GM18502 (cell line): ENCODE measurements at regions not wholly inside any gene's neighbourhood (a gene's known extent, or its start where the extent isn't known, plus 50 kb on each side); places are given as distances from the start of the nearest gene placed in this dataset.

Source experiments
- ATAC-seq: cut with Tn5 transposase; IDR thresholded peaks from one replicate; pipeline ENCODE4 v1.9.1; 2021; ENCODE audit warnings: mild to moderate bottlenecking; ENCODE audit not compliant: unreplicated experiment, poor library complexity

DNA sequence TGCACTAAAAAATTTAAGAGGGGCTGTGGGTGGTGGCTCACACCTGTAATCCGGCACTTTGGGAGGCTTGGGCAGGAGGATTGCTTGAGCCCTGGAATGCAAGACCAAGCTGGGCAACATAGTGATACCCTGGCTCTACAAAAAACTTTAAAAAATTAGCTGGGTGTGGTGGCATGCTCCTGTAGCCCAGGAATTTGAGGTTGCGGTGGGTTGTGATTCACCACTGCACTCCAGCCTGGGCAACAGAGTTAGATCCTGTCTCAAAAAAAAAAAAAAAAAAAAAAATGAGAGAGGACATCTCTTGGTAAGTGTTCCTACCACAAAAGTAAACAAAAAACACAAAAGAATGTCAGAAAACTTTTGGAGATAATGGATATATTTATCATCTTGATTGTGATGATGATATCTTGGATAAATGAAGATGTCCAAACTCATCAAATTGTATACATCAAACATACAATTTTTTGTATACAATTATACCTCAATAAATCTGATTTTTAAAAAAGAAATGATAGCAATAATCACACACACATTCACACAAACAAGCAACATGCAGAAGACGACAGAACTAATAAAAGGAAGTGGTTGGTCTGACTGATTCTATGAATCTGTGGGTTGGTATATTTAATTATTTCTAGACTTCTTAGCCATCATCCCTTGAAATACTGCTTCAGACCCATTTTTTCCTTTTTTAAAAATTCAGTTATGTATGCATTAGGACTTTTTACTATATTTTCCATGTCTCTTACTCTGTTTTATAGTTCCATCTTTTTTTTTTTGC is 465.9 kb downstream of the PLA2G4A start:
- ATAC-seq: no peak

DNA sequence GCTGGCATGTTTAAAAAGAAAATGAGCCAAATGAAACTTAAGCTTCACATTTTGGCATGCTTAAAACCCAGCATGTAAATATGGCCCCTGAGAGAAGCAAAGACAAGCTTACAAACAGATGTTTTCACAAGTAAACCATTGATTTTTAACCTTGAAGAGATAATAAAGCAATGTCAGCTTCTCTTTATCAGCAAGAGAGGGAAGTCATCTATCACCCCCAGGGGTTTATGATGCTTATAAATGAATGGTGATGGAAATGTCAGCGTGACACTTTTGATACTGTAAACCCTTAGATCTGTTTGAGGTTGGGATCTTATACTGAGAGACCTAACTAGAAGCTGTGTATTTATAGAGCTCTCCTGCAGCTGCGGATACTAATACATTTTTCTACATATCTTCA is 471.3 kb downstream of the PLA2G4A start:
- ATAC-seq: no peak

DNA sequence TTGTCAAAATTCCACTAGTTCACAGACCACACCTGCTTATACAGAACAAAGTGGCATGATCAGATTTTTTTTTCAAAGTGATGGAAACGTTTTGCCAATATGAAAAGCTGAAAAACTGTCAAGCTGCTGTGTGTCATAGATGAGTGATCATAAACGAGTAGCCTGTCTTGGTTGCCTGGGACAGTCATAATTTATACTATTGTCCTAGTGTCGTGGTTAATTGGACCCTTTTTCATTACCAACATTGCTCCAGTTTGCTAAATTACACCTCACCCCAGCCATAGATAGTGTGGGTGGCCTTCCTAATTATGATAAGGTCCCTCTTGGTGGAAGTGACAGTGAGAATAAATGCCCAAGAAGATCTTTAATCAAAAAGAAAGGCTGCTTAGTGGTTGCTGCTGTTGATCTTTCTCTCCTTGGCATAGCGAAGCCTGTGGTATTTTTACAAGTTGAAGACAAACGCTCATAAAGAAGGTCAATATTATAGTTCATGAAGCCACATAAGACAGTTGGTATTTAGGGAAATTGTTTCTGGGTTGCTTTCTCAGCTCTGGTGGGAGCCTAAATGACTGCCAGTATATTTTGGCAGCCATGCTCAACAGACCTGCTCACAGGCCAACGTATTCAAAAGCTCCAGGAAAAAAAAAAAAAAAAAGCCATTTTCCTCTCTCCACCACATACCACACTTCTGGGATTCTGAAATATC is 478.1 kb downstream of the PLA2G4A start:
- ATAC-seq: no peak

DNA sequence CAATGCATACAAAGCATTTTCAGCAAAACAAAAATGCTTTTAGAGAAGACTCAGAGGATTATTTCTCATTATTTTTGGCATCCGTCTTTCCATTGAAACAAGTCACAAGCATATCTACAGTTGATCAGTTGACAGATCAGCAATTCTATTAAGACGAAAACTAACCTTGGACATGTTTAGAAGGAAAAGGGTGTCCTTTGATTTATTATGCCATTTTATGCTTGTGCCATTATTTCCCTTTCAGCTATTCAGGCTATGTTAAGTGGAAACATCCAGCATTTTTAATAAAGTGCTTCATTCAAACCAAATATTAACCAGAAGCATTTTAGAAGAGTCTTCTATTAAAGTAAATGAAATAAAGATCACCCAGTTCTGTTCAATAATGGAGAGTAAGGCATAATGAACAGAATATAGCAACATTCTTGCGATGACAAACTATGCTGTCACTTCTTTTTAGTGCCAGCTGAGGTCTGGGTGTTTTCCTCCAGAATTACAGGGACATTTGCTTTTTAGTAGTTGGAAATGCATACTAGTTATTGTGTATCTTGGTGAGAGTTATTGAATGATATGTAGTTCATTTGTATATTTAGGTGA is 481.4 kb downstream of the PLA2G4A start:
- no peak for ATAC-seq

DNA sequence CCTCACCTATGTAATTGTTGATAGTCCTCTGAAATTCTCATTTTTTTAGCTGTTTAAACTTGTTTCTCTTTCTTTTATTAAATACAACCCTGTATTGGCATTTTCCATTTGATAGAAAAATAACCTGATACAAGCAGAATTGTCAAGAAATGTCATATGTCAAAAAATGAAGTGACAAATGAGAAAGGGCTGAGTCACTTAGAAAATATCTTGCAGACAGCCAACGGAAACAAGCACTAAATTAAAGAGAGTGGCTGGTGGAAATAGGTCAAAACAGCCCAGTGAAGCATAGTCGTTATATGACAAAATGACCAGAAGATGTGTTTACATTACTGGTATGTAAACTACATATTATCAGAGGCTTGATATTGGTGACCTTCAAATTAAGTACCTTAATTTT is 484.4 kb downstream of the PLA2G4A start:
- no peak for ATAC-seq

DNA sequence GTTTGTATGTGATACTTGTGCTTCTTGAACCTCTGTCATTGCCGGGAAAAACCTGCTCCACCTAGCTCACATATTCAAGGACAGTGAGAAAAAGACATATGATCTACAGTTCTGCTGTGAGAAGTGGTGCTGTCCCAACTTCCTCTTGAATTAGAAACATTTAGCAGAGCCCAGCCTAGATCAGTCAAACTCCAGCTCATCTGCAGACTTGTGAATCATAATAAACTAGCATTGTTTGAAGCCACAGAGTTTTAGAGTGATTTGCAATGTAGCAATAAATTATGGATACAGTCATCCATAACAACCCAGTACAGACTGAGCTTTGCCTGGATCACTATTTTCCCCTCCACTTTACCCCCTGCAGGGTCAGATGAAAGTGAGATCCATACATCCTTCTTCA is 497.8 kb downstream of the PLA2G4A start:
- no peak for ATAC-seq

DNA sequence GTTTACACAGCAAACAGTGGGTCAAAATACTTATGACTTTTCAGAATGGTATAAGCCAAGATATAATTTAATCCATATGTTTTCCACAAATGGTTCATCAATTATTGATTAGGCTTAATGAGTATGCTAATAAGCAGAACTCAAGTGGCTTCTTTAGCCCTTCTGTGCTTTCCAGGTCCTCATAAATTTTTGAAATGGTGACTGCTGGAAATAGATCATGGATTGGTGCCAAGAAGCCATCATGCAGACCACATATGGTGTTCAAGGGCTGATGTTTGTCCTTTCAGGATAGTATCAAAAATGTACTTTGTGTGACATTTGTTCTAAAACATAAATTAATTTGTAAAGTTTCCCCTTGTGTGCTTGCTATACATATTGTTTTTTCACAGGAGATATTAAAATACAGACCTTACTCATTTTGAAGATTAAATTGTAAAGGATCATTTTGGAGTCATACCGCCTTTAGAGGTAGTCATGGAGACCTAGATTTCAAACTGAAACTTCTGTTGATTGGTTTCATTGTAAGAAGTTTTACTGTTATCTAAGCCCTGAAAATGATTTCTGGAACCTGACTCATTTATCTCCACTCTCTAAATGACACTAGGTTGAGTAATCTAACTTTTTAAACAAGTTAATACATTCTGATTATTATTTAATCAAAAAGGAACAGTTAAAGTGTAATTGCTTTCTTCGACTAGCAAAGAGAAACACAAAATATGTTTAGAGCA is 507.9 kb downstream of the PLA2G4A start:
- ATAC-seq: no peak

DNA sequence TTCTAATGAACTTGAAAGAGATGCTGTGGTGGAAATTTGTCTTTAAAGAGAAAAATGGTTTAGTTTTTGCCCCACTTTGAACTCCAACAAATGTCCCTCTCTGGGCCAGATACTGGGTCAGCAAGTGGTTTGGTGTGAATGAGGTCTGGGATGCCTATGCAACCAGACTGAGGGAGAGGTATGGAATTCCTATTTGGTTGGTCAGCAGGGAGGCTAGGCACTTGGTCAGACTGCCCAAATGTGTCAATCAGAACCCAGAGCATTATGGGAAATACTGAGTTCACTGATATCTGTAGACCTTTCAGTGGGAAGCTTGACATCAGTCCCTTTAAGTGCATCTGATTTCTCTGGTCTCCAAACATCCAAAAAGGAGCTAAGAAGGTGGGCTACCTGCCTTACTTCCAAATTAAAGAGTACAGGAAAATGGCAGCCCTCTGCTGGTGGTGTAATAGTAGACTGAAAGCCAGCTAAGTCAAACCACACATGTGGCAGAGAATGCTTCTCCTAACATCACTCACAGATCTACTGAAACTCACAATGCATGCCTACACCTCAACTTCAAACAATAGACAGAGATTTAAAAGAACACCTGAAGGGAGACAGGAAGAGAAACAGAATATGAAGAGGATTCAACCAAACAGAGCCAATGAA is 510.1 kb downstream of the PLA2G4A start:
- ATAC-seq: no peak

DNA sequence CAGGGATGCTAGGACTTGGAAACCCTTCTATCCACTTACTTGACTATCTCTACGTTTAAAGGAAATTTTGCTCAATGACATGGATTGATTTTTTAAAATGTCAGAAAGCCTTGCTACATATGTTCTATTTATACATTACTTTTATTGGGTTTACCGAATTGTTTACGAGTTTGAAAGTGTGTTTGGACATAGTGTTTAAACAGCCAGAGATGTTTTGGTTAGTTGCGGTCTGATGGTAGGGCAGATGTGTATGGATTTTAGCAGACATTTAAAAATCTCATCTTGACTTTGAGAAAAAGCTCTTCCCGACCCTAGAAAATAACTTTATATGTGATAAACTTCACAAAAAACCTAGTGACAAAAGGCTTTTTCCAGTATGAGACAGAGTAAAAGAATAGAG is 513.7 kb downstream of the PLA2G4A start:
- ATAC-seq: no peak

DNA sequence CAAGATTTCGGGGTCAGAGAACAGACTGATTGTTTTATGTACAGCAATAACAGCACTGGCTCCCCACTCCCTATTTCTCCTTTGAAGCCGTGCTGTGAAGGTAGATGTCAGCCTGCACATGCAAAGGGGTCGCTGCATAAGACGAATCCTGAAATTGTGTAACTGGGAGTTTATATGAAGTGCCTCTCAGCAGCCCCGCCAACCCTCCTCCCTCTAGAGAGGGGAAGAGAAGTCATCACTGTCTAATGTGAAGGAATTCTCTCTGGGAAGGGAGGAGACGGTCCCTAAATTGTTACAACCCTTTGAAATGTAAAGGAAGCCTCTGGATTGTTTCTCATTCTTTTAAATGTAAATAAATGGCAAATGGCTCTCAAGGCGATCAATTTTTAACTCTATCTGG is 545.3 kb downstream of the PLA2G4A start:
- ATAC-seq: no peak

DNA sequence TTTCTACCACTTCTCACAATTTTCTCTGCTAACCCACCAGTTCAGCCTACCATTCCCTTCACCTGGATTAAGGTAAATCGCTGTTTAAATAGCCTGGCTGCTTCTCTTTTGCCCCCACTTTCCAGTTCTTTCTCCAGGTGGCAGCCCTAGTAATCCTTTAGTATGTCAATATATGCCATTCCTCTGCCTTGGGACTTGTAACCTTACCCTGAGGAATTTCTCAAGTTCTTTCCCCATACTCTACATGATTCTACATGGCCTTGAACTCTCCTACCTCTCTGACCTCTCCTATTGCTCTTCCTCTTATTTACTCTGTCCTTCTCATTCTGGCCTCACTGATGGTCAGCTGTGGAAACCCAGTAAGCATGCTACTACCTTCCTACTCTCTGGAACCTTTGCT is 546.0 kb downstream of the PLA2G4A start:
- ATAC-seq: no peak

DNA sequence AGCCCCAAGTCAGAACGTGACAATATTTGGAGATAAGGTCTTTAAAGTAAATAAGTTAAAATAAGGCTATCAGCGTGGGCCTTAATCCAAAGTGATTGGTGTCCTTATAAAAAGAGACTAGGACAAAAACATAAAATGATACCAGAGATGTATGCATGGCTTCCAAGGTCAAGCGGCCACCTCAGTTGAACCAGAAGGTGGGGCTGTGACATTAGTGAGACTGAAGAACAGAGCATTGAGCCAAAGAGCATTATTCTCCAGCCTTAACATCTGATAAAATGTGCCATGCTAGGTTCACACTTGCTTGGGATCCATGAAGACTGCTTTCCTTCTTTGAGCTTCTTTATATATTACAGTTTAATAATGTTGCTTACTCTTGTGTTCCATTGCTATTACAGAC is 554.6 kb downstream of the PLA2G4A start:
- ATAC-seq: no peak

DNA sequence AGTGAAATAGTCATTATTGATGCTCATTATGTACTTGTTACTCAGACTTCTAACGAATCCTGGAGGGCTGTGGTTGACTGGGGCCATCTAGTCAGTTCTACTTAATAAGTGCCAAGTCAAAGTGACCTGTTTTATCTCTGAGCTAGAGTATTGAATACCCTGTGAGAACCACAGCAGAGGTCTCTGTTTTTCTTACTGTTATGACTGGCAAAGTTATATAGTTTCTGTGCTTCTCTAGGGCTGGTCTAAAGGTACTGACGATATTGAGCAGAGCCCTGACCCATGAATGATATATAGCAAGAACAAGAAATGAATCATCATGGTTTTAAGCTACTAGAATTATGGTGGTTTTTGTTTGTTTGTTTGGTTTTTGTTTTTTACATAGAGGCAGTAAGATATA is 555.8 kb downstream of the PLA2G4A start:
- ATAC-seq: peak; percentile 79

DNA sequence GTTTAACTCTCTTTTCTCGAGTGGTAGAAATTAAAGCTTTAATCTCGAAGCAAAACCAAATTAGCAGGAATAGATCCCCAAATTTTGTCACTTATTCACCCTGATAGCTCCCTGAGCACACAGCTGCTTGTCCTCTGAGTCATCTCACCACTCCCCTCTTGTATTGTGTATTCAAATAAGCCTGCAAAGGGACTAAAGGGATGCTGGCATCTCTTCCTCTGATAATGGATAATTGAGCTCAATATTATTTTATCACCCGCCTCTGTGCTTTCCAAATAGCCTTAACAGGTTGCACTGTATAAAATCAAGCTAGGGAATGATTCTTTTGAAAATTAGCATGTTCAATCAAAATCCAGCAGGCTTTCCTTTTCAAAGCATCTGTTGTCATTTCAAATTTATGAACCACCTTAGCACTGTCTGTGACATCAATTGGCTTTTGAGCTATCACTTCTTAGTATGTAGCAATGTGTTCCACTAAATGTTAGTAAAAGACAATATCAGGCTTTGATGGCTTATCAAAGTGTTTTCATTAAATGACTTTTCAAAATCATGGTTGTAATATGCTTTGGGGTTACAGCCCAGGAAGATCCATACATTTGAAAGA is 561.6 kb downstream of the PLA2G4A start:
- no peak for ATAC-seq

DNA sequence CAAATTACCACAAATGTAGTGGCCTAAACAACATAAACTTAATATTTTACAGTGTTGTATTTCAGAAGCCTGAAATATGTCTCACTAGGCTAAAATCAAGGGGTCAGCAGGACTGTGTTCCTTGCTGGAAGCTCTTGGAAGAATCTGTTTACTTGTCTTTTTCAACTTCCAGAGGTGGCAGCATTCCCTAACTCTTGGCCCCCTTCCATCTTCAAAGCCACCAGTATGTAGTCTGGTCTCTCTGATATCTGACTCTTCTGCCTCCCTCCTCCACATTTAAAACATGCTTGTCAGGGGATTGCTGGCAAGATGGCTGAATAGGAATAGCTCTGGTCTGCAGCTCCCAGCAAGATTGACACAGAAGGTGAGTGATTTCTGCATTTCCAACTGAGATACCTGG is 567.5 kb downstream of the PLA2G4A start:
- no peak for ATAC-seq

DNA sequence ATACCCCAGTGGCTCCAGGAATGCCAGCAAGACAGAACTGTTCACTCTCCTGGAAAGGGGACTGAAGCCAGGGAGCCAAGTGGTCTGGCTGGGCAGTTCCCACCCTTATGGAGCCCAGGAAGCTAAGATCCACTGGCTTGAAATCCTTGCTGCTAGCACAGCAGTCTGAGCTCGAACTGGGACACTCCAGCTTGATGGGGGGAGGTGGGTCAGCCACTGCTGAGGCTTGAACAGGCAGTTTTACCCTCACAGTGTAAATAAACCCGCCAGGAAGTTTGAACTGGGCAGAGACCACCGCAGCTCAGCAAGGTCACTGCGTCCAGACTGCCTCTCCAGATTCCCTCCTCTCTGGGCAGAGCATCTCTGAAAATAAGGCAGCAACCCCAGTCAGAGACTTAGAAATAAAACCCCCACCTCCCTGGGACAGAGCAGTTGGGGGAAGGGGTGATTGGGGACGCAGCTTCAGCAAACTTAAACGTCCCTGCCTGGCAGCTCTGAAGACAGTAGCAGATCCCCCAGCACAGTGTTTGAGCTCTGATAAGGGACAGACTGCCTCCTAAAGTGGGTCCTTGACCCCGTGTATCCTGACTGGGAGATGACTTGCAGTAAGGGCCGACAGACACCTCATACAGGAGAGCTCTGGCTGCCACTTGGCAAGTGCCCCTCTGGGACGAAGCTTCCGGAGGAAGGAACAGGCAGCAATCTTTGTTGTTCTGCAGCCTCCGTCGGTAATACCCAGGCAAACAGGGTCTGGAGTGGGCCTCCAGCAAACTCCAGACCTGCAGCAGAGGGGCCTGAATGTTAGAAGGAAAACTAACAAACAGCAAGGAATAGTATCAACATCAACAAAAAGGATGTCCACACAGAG is 568.4 kb downstream of the PLA2G4A start:
- ATAC-seq: no peak

DNA sequence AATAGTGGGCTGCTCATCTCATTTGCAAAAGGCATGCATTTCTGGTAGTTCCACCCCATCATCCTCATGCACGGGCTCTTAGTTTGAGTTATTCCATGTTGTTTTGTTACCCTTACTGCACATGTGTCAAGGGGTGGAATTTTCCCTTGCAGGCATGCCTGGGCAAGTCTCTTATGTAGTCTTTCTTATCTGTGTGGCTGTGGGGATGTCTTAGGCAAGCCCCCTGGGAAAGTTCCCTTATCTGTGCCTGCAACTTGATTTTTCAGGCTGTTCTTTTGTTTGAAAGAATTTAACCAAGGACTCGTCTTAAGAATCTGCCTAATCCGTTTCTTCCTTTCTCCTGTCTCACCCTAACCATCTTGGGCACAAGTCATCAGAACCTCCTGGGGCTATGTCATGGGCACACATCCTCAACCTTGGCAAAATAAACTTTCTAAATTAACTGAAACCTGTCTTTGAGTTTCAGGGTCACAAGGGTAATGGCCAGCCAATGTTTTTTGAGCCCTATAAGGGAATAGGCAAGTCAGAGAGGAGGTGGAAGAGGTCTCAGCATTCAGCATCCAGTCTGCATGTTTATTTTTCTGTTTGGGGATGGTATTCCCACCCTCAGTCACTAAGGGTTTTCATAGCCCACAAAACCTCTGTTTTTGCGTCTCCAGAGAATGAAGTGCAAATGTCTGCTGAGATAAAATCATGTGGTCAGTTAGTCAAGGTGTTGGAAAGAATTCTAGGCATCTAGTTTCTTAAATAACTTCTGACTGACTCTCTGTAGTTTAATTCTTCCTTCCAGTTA is 579.7 kb downstream of the PLA2G4A start:
- ATAC-seq: no peak

DNA sequence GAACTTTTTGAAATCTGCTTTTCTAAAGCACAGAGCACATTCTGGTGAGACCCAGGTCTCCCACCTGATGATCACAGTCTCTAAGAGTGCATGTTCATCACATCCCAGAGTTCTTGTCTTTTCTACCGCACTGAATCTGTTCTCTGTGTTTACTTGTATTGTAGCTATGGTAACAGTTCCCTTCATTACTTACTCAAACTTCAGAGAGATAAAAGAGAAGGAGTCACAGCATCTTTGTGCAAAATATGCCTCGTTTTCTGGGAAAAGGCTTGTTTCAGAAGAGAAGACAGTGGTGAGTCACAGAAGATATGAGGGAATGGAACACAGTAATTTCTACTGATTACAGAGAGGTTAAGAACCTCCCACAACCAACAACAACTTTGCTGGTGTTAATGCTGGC is 580.6 kb downstream of the PLA2G4A start:
- ATAC-seq: no peak
